ENCODE measurements at regions not wholly inside any gene's neighbourhood (a gene's known extent, or its start where the extent isn't known, plus 50 kb on each side); places are given as distances from the start of the nearest gene placed in this dataset.

DNA sequence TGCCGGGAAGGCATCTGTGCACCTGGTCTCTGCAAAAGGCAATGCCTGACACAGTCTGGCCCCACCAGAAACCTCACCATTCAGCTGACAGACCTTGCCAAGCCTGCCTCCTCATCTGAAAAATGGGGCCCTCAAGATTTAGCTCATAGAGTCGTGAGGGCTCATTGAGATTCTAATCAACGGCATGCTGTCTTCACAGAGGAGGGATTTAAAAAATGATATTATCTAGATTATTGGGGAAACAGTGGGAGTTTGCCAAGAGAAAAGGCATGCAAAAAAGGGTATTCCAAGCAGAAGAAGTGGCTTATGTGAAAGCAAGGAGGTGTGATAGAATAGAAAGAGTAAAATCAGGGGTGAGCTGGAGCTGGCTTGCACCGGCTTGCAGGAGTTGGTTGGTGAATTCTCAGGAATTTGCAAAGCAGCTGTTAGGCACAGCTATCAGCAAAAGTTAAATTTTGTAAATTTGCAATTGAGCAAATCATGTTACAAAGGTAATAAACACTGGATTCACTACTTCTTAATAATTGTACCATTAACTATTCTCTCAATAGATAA is 91.7 kb upstream of the WNT4 start:
- TF ChIP-seq, protein P1, sequence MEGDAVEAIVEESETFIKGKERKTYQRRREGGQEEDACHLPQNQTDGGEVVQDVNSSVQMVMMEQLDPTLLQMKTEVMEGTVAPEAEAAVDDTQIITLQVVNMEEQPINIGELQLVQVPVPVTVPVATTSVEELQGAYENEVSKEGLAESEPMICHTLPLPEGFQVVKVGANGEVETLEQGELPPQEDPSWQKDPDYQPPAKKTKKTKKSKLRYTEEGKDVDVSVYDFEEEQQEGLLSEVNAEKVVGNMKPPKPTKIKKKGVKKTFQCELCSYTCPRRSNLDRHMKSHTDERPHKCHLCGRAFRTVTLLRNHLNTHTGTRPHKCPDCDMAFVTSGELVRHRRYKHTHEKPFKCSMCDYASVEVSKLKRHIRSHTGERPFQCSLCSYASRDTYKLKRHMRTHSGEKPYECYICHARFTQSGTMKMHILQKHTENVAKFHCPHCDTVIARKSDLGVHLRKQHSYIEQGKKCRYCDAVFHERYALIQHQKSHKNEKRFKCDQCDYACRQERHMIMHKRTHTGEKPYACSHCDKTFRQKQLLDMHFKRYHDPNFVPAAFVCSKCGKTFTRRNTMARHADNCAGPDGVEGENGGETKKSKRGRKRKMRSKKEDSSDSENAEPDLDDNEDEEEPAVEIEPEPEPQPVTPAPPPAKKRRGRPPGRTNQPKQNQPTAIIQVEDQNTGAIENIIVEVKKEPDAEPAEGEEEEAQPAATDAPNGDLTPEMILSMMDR (IDR thresholded peaks at IDR 0.05; ENCODE audit: low read depth, low read length, missing control alignments): no peak
- no peak for DNase-seq (ENCODE audit: extremely low read depth, low read depth)
- H3K4me3 ChIP-seq (replicated peaks; ENCODE audit: low read depth, low read length): no peak overlapping the region

DNA sequence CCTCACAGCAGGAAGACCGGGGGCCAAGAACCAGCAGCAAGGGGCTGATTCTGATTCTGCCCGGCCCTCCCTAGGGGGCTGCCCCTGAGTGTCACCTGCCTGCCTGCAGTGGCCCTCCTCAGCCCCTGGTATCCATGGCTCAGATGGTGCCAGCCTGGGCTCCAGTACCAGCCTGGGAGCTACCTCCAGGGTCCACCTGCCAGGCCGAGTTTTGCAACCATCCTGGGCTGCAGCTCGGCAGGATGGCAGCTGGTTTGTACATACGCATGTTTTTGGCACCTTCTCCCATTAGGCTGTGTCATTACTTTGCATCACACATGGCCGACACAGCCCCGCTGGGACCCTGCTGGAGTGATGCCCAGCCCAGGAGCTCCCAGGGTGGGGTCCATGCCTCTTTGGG is 93.3 kb upstream of the WNT4 start:
- TF ChIP-seq, protein P1 (IDR thresholded peaks at IDR 0.05; ENCODE audit: low read depth, low read length, missing control alignments): no peak
- H3K4me3 ChIP-seq (replicated peaks; ENCODE audit: low read depth, low read length): no peak overlapping the region
- DNase-seq (ENCODE audit: extremely low read depth, low read depth): no peak

DNA sequence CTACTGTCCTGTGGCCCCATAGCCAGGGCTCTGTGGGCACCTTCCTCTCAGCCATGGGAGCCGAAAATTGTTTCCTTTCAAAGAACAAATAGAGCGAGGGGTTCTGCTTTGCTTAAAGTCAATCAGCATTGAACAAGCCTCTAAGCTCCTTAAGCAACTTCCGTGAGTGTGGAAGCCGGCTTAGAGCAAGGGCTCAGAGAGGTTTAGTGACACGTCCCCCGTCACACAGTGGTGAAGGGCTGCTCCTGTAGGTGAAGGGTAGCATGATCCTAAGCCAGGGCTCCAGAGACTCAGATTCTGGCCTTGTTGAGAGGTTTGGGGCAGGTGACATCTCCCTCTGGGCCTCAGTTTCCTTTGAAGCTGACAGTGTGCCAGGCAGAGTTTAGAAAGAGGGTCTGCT is 94.0 kb upstream of the WNT4 start:
- no peak for DNase-seq (ENCODE audit: extremely low read depth, low read depth)
- TF ChIP-seq, protein P1 (IDR thresholded peaks at IDR 0.05; ENCODE audit: low read depth, low read length, missing control alignments): no peak

DNA sequence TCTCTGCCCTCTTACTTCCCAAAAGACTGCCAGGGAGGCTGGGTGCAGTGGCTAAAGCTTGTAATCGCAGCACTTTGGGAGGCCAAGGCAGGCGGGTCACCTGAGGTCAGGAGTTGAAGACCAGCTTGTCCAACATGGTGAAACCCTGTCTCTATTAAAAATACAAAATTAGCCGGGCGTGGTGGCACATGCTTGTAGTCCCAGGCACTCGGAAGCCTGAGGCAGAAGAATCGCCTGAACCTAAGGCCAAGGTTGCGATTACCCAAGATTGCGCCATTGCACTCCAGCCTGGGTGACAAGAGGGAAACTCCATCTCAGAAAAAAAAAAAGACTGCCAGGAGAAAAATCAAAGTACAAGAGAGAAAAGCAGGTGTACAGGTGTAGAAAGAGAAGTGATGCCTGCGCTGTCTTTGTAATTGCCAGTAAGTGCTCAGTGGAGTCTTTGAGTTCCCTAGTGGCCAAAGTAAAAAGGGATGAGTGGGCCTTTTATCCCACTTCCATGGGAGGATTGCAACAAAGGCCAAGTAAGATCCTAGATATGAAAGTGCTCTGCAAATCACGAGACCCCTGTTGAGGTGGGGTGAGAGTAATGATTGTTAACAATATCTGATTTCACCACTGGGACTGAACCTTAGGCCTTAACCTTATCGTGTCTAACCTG is 94.7 kb upstream of the WNT4 start:
- TF ChIP-seq, protein P1 (IDR thresholded peaks at IDR 0.05; ENCODE audit: low read depth, low read length, missing control alignments): no peak
- no peak for DNase-seq (ENCODE audit: extremely low read depth, low read depth)
- H3K4me3 ChIP-seq (replicated peaks; ENCODE audit: low read depth, low read length): no peak overlapping the region

More for the DNA sequence above, 94.0 kb upstream of the WNT4 start:
- no peak overlapping the region for H3K4me3 ChIP-seq (replicated peaks; ENCODE audit: low read depth, low read length)

DNA sequence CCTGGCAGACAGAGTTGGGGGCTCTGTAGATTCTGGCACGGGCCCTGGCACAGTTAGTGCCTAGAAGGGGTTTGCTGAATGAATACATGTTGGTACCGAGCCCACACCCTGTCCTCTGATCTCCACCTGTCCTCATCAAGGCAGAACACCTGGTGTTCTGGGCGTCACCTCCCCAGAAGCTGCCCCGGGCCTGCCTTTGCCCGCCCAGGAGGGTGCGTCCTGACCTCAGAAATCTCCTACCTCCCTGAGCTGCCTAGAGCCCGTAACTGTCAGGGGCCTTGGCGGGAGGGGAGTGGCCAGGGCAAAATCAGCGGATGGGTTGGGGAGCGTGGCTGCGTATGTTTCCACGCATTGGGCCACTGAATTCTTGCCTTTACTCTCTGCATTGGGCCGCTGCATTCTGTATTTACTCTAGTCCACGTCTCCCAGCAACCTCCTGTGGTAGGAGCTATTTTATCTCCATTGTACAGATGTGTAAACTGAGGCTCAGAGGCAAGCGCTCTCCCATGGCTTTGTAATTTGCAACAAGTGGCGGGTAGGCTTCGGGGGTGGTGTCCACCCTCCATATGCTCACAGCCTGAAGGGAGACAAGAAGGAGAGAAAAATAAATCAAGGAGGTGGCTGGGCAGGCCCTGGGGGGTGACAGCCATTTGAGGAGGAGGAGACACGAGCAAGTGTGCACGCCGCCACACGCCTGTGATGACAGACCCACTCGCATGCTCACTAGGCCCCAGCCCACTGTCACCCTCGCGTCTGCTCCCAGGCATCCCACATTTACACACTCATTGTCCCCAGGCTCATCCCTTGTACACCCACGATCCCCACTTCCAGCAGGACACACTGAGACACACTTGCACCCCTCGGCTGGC is 95.7 kb upstream of the WNT4 start:
- TF ChIP-seq, protein P1 (IDR thresholded peaks at IDR 0.05; ENCODE audit: low read depth, low read length, missing control alignments): no peak
- H3K4me3 ChIP-seq (replicated peaks; ENCODE audit: low read depth, low read length): no peak overlapping the region
- no peak for DNase-seq (ENCODE audit: extremely low read depth, low read depth)

DNA sequence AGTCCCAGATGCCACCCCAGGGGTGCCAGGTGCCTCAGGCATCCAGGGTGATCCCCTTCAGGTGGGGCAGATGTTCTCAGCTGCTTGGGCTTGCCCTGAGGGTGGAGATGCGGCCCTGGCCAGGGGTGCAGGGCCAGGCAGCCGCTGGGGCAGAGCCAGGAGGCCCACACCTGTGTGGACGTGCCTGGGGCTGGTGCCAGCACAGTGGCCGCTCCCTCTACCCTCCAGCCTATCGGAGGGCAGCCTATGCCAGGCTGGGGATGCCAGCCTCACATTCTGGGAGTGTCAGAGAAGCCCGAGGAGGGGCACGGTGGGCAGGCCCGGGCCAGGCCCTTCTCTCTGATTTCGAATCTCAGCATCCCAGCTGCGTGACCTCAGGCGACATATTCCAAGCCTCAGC is 96.5 kb upstream of the WNT4 start:
- no peak overlapping the region for H3K4me3 ChIP-seq (replicated peaks; ENCODE audit: low read depth, low read length)
- TF ChIP-seq, protein P1 (IDR thresholded peaks at IDR 0.05; ENCODE audit: low read depth, low read length, missing control alignments): no peak
- DNase-seq (ENCODE audit: extremely low read depth, low read depth): no peak

All from HFF-Myc (cell line).